Panc1 (cell line): ENCODE measurements at regions not wholly inside any gene's neighbourhood (a gene's known extent, or its start where the extent isn't known, plus 50 kb on each side); places are given as distances from the start of the nearest gene placed in this dataset.
"Not testable (repeated sequence)": the region's sequence is repeated elsewhere in the genome, so short reads cannot be mapped to it uniquely, and the experiment has no call there.

Experiments
- CTCF ChIP-seq: fragments of 450-650 bp; IDR thresholded peaks from 2 replicates; pipeline ENCODE4 v1.5.1; 2017; ENCODE audit warnings: mild to moderate bottlenecking
- POLR2AphosphoS5 ChIP-seq: IDR thresholded peaks from 2 replicates; pipeline ENCODE4 v1.6.1; 2012; ENCODE audit warnings: mild to moderate bottlenecking, low read depth, low read length, moderate library complexity
- TF ChIP-seq, protein P1 (sequence below), 2 experiments: IDR thresholded peaks; 2 replicates each; pipeline ENCODE4 v1.6.1; 2011 to 2012; ENCODE audit warnings: low read depth in 2 of 2, control low read depth in 1 of 2, low read length in 1 of 2, mild to moderate bottlenecking in 1 of 2, moderate library complexity in 1 of 2; ENCODE audit not compliant: insufficient read depth in 1 of 2

GRCh38 chr21:6090286-6090908 lies 4431.0 kb upstream of the TPTE start:
- TF ChIP-seq POLR2AphosphoS5, CTCF: not testable (repeated sequence)
- TF ChIP-seq, protein P1, sequence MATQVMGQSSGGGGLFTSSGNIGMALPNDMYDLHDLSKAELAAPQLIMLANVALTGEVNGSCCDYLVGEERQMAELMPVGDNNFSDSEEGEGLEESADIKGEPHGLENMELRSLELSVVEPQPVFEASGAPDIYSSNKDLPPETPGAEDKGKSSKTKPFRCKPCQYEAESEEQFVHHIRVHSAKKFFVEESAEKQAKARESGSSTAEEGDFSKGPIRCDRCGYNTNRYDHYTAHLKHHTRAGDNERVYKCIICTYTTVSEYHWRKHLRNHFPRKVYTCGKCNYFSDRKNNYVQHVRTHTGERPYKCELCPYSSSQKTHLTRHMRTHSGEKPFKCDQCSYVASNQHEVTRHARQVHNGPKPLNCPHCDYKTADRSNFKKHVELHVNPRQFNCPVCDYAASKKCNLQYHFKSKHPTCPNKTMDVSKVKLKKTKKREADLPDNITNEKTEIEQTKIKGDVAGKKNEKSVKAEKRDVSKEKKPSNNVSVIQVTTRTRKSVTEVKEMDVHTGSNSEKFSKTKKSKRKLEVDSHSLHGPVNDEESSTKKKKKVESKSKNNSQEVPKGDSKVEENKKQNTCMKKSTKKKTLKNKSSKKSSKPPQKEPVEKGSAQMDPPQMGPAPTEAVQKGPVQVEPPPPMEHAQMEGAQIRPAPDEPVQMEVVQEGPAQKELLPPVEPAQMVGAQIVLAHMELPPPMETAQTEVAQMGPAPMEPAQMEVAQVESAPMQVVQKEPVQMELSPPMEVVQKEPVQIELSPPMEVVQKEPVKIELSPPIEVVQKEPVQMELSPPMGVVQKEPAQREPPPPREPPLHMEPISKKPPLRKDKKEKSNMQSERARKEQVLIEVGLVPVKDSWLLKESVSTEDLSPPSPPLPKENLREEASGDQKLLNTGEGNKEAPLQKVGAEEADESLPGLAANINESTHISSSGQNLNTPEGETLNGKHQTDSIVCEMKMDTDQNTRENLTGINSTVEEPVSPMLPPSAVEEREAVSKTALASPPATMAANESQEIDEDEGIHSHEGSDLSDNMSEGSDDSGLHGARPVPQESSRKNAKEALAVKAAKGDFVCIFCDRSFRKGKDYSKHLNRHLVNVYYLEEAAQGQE (IDR thresholded peaks at IDR 0.05; ENCODE audit: insufficient read depth in 1 of 2, low read depth in 2 of 2, low read length in 1 of 2), result not testable (repeated sequence)
